Loucy (cell line): ENCODE measurements at regions not wholly inside any gene's neighbourhood (a gene's known extent, or its start where the extent isn't known, plus 50 kb on each side); places are given as distances from the start of the nearest gene placed in this dataset.

Experiments
- H2AFZ ChIP-seq: fragments of 200-600 bp; sonication (generic); 2 replicates; pipeline ENCODE4 v1.6.0; 2016; ENCODE audit warnings: antibody characterized with exemption, mild to moderate bottlenecking, low read length, moderate library complexity
- H3F3A ChIP-seq: fragments of 200-600 bp; 2 replicates; pipeline ENCODE4 v1.6.0; 2016; ENCODE audit warnings: antibody characterized with exemption, low read depth, mild to moderate bottlenecking
- H3K27me3 ChIP-seq: fragments of 200-600 bp; sonication (generic); 2 replicates; pipeline ENCODE4 v1.6.1; 2014; ENCODE audit warnings: low read length, mild to moderate bottlenecking; ENCODE audit not compliant: insufficient read depth, poor library complexity, severe bottlenecking
- H3K36me3 ChIP-seq: fragments of 200-600 bp; sonication (generic); 2 replicates; pipeline ENCODE4 v1.6.1; 2016; ENCODE audit warnings: low read length; ENCODE audit not compliant: insufficient read depth
- H3K4me1 ChIP-seq: fragments of 200-600 bp; sonication (generic); 2 replicates; pipeline ENCODE4 v1.5.1; 2014; ENCODE audit warnings: low read length, mild to moderate bottlenecking; ENCODE audit not compliant: insufficient read depth, poor library complexity, severe bottlenecking
- H3K4me2 ChIP-seq: fragments of 200-600 bp; sonication (generic); 2 replicates; pipeline ENCODE4 v1.6.0; 2014; ENCODE audit warnings: antibody characterized with exemption, low read length, low read depth, mild to moderate bottlenecking; ENCODE audit not compliant: poor library complexity, severe bottlenecking
- H3K4me3 ChIP-seq: fragments of 200-600 bp; sonication (generic); 2 replicates; pipeline ENCODE4 v1.5.1; 2014; ENCODE audit warnings: low read length, mild to moderate bottlenecking, mixed read lengths; ENCODE audit not compliant: poor library complexity, severe bottlenecking
- H3K79me2 ChIP-seq: fragments of 200-600 bp; sonication (generic); 2 replicates; pipeline ENCODE4 v1.6.1; 2014; ENCODE audit warnings: low read length; ENCODE audit not compliant: insufficient read depth
- H3K9ac ChIP-seq: fragments of 200-600 bp; sonication (generic); 2 replicates; pipeline ENCODE4 v1.6.0; 2014; ENCODE audit warnings: mild to moderate bottlenecking, low read depth, low read length, moderate library complexity; ENCODE audit not compliant: poor library complexity, severe bottlenecking
- H3K9me2 ChIP-seq: fragments of 200-600 bp; sonication (generic); replicated peaks from 2 replicates; pipeline ENCODE4 v1.6.1; 2016; ENCODE audit warnings: low read depth, low read length, mixed read lengths
- H3K9me3 ChIP-seq: fragments of 200-600 bp; sonication (generic); 2 replicates; pipeline ENCODE4 v1.6.1; 2014; ENCODE audit warnings: mild to moderate bottlenecking, antibody characterized with exemption, low read length, low read depth; ENCODE audit not compliant: insufficient read depth
- H4K20me1 ChIP-seq: fragments of 200-600 bp; sonication (generic); 2 replicates; pipeline ENCODE4 v1.6.0; 2014; ENCODE audit warnings: antibody characterized with exemption, low read length, mild to moderate bottlenecking; ENCODE audit not compliant: insufficient read depth, poor library complexity, severe bottlenecking
- EZH2phosphoT487 ChIP-seq: fragments of 200-600 bp; IDR thresholded peaks from 2 replicates; pipeline ENCODE4 v1.6.1; 2018; ENCODE audit warnings: antibody characterized with exemption, mild to moderate bottlenecking, moderate library complexity, borderline replicate concordance
- TF ChIP-seq, protein P1 (sequence below): fragments of 200-600 bp; sonication (generic); conservative IDR thresholded peaks from 2 replicates; pipeline ENCODE4 v1.5.1; 2014; ENCODE audit warnings: mild to moderate bottlenecking, antibody characterized with exemption, low read length

DNA sequence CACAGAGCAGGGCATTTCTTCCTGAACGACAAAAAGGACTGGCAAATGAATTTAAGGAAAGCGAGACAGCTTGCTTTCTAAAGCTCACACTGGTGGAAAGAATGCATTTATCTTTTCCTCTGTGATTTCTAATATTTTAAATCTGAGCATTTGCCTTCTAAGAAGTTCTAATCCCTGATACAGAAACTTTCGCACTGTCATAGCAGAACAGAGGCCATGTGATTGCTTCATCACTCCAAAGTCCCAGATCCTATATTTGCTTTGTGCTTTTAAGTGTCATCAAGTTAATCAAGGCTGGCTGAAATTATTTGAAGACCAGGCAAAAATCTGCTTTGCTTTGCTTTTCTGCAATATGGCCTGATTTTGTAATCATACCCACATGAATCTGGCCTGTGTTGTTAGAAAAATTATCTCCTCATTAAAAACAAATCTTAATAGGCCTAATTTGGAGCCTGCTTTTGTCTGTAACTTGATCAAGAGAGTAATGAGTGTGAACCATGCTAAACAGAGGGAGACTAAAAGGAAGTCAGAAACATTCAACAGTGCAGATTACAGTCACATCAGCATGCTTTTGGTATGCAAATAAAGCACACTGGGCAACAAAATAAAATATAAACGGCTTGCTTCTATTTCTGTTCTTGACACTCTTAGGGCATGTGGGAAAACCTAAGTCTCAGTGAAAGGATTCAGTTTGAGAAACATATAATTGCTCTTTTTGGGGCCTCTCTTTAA is 178.2 kb upstream of the ADAMTS9 start:
- no peak overlapping the region for H3K4me3 ChIP-seq
- H3K4me2 ChIP-seq = no peak overlapping the region
- TF ChIP-seq, protein P1, sequence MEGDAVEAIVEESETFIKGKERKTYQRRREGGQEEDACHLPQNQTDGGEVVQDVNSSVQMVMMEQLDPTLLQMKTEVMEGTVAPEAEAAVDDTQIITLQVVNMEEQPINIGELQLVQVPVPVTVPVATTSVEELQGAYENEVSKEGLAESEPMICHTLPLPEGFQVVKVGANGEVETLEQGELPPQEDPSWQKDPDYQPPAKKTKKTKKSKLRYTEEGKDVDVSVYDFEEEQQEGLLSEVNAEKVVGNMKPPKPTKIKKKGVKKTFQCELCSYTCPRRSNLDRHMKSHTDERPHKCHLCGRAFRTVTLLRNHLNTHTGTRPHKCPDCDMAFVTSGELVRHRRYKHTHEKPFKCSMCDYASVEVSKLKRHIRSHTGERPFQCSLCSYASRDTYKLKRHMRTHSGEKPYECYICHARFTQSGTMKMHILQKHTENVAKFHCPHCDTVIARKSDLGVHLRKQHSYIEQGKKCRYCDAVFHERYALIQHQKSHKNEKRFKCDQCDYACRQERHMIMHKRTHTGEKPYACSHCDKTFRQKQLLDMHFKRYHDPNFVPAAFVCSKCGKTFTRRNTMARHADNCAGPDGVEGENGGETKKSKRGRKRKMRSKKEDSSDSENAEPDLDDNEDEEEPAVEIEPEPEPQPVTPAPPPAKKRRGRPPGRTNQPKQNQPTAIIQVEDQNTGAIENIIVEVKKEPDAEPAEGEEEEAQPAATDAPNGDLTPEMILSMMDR = no peak
- TF ChIP-seq EZH2phosphoT487 = no peak
- no peak overlapping the region for H2AFZ ChIP-seq
- H3K4me1 ChIP-seq = no peaks in the 10 kb centered on the region
- H3F3A ChIP-seq = no peaks in the 10 kb centered on the region
- H3K9me3 ChIP-seq = no peaks in the 10 kb centered on the region
- H3K9me2 ChIP-seq = no peaks in the 10 kb centered on the region
- H3K9ac ChIP-seq = no peak overlapping the region
- no peaks in the 10 kb centered on the region for H3K36me3 ChIP-seq
- H3K79me2 ChIP-seq = no peaks in the 10 kb centered on the region
- no peaks in the 10 kb centered on the region for H3K27me3 ChIP-seq
- no peaks in the 10 kb centered on the region for H4K20me1 ChIP-seq

DNA sequence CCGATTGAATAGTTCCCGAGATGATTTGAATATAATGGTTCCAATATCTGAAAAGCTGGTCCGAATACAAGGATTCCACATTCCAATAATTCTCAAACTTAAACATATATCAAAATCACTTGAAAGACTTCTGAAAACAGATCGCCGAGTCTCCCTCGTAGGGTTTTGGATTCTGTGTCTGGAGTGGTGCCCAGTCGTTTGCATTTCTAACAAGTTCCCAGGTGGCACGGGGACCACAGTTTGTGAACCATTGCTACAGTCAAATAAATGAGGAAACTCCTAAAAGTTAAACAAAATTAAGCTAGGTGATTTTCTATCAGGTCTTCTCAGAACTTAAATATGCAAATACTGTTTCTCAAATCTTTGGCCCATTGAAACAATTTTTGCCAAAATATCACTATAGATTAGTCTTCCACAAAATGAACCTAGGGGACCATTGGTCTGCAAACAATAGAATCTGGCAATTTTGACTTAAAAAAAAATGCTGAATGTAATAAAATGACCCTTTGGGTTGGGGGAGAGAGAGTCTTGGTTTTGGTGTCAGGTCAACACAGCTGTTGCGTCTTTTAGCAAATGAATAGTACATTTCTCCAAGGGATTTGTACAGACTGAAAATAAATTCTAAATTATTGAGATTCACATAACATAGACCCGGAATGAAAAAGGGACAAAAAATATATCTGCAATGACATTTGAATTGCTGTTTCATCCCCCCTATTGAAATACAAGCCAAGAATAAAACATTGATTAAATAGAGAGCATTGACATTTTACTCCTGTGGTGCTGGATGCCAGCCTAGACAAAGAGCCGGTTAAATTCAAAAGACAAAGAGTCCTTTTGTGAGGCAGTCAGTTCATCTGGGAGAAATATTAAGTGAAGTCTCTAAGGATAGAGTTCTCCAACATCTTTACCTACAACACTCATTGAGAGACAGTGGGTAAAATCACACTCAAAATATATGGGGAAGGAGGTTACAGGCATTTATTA is 175.7 kb upstream of the ADAMTS9 start:
- Histone ChIP-seq H3K36me3 (no peaks in the 10 kb centered on the region), H3K4me1 (peaks cover 15% of the 10 kb centered on the region), H3K4me3 (no peak overlapping the region), H3K9ac (no peak overlapping the region), H2AFZ (no peak overlapping the region), H4K20me1 (no peaks in the 10 kb centered on the region), H3K4me2 (no peak overlapping the region), H3K27me3 (no peaks in the 10 kb centered on the region), H3K9me3 (no peaks in the 10 kb centered on the region), H3K79me2 (no peaks in the 10 kb centered on the region), H3K9me2 (no peaks in the 10 kb centered on the region), H3F3A (no peaks in the 10 kb centered on the region)
- TF ChIP-seq EZH2phosphoT487 = no peak
- TF ChIP-seq, protein P1 = no peak

DNA sequence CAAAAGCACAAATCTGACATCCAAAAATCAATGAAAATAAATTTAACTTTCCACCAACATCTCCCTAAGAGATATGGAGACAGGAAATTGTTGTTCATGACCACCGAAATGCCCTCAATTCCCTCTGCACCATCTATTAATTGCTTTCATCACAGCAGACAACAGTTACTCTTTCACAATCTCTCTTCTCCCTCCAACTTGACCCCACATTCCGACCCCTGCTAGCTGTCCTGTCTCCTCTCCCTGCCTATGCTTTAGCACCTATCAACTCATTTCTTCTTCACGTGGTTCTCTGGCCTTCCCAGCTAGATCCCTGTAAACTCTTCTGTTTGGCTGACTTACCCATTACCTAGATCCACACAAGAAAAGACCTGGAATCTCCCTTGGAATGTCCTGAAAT is 173.9 kb upstream of the ADAMTS9 start:
- H3K4me3 ChIP-seq = no peak overlapping the region
- no peaks in the 10 kb centered on the region for H3K9me3 ChIP-seq
- no peaks in the 10 kb centered on the region for H3F3A ChIP-seq
- H3K4me1 ChIP-seq = peaks cover 15% of the 10 kb centered on the region
- H3K27me3 ChIP-seq = no peaks in the 10 kb centered on the region
- TF ChIP-seq EZH2phosphoT487 = no peak
- TF ChIP-seq, protein P1 = no peak
- H3K9ac ChIP-seq = no peak overlapping the region
- no peaks in the 10 kb centered on the region for H4K20me1 ChIP-seq
- H2AFZ ChIP-seq = no peak overlapping the region
- H3K4me2 ChIP-seq = no peak overlapping the region
- no peaks in the 10 kb centered on the region for H3K79me2 ChIP-seq
- H3K36me3 ChIP-seq = no peaks in the 10 kb centered on the region
- H3K9me2 ChIP-seq = no peaks in the 10 kb centered on the region
